ENCODE measurements at regions not wholly inside any gene's neighbourhood (a gene's known extent, or its start where the extent isn't known, plus 50 kb on each side); places are given as distances from the start of the nearest gene placed in this dataset.
"Not testable (repeated sequence)": the region's sequence is repeated elsewhere in the genome, so short reads cannot be mapped to it uniquely, and the experiment has no call there.

DNA sequence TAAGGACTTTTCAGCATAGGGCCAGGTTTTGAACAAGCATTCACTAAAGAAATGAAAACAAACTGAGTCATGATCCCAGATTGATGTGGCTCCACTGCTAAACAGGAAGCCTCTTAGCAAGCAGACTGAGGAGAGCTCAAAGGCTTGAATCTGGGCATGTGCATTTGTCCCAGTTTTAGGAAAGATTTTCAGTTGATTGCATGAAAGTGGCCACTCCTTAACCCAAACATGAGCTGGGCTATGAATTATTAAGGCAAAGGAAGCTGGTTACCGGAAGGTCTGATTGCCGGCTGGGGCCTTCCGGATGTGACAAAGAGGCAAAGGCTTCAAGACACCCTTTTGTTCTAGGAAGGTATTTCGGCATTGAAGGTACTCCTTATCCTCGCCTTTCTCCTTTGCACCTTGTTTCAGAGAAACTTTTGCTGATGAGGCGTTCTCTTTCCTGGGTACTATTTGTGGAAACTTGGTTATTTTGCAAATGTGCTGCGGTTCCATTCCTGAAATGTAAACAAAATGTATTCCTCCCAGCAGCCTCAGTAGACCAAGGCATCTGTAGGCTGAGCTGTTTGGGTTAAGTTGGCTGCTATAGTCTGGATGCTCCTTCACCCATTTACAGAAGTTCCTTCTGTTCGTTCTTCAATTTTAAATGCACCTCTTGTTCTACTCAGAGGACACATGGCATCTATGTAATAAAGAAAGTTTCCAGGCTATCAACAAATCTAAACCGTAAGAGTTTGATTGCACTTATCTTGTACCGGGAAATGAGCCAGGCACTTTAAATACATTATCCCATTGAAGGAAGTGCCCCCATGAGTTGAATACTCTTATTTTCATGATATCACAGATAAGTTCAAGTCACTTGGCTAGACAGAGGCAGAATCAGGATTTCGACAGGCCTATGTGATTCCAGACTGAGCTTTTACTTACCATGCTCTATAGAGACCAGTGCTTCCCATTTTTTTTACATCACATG is 115.6 kb upstream of the METAP2 start:
- DNase-seq = no peak

- DNase-seq = no peak
These were observed 108.0 kb upstream of the METAP2 start for GRCh38 chr12:95365912-95366311.

DNA sequence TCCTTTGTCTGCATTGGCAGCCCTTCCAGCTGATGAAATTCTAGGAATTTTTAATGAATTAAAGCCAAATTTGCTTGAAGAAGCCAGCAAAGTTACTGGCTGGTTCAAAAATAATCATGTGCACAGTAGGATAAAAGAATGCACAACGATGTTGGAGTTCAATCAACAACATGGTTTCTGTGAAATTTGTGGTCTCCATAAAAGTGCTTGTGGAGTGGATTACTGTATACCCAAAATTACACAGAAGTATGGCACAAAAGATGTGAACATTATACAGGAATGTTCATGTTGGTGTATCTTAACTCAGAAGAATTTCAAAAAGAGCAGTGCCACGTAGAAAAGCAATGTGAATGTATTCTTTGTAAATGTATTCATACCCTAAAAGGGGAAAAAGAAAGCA is 105.0 kb upstream of the METAP2 start:
- DNase-seq = no peak

GRCh38 chr12:95371571-95371970 is 102.4 kb upstream of the METAP2 start:
- DNase-seq = no peak

DNA sequence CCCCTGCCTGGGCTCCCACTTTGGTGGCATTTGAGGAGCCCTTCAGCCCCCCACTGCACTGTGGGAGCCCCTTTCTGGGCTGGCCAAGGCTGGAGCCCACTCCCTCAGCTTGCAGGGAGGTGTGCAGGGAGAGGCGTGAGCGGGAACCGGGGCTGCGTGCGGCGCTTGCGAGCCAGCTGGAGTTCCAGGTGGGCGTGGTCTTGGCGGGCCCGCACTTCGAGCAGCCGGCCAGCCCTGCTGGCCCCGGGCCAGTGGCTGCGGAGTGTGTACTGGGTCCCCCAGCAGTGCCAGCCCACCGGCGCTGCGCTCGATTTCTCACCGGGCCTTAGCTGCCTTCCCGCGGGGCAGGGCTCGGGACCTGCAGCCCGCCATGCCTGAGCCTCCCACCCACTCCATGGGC is 94.5 kb upstream of the METAP2 start:
- not testable (repeated sequence) for DNase-seq

GRCh38 chr12:95380334-95380733 is 93.6 kb upstream of the METAP2 start:
- DNase-seq = not testable (repeated sequence)

- no peak for DNase-seq
These were observed 92.8 kb upstream of the METAP2 start for GRCh38 chr12:95380997-95381786.

- DNase-seq = peak in 13 of 56 donors; percentile 1 to 47 (median 3)
These were observed 90.0 kb upstream of the METAP2 start for GRCh38 chr12:95383920-95384319.

GRCh38 chr12:95384785-95385184 is 89.2 kb upstream of the METAP2 start:
- no peak for DNase-seq

GRCh38 chr12:95385246-95386035 is 88.5 kb upstream of the METAP2 start:
- peak in 5 of 56 donors; percentile 1 to 22 (median 6) for DNase-seq

GRCh38 chr12:95386051-95386450 is 87.9 kb upstream of the METAP2 start:
- DNase-seq = no peak

DNA sequence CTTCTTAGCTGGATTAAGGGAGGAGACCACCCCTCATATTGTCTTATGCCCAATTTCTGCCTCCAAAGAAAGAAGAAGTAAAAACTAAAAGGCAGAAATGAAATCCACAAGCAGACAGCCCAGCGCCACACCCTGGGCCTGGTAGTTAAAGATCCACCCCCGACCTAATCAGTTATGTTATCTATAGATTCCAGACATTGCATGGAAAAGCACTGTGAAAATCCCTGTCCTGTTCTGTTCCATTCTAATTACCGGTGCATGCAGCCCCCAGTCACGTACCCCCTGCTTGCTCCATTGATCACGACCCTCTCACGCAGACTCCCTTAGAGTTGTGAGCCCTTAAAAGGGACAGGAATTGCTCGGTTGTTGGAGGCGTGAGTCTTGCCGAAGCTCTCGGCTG is 85.7 kb upstream of the METAP2 start:
- DNase-seq = not testable (repeated sequence)

GRCh38 chr12:95390192-95390591 is 83.8 kb upstream of the METAP2 start:
- DNase-seq = no peak

- DNase-seq = no peak
These were observed 83.0 kb upstream of the METAP2 start for GRCh38 chr12:95390932-95391331.

- DNase-seq = no peak
These were observed 80.7 kb upstream of the METAP2 start for GRCh38 chr12:95393191-95393790.

DNA sequence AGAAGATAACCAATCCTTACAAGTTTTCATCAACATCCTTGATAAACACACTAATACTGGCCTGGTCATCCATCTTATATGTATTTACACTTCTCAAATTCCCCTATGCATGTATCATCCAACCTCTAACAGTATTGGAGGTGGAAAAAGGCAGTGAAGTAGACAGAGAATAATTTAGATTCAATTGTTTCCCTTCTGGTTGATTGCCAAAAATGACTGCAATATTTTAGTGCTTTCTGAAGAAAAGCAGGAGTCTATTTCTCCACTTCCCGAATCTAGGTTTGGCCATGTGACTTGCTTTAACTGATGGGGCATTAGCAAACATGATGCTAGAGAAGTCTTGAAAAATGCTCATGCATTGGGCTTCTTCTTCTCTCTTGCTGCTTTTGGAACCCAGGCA is 78.3 kb upstream of the METAP2 start:
- DNase-seq = no peak

DNA sequence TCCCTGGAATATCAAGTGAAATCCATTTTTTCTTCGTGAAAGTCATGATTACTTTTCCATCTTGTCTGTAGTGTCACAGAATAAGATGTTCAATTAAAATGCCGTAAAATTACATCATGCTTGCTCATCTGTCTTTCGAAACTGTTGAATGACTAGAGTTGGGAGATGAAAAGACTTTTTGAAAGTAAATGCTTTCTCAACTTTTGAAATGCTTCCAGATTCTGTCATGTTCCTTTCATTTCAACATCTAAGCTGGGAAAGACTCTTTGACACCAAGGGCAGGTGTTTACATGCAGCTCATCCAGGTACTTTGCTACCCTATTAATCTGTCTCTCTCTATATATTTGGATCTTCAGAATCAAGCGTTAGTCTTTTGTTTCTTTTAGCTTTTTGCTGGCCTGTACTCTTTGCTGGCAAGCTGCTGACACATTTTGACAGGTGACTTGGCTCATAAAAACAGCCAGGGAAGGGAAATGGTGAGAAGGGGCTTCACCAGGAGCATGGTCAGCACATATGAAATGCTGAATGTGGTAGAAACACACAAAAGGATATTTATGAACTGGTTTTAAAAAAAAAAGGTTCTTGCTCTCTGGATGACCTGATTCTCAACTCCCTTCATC is 77.0 kb upstream of the METAP2 start:
- no peak for DNase-seq

GRCh38 chr12:95397571-95397970 is 76.4 kb upstream of the METAP2 start:
- DNase-seq = no peak

GRCh38 chr12:95402096-95402495 is 71.9 kb upstream of the METAP2 start:
- no peak for DNase-seq

- DNase-seq = no peak
These were observed 65.8 kb upstream of the METAP2 start for GRCh38 chr12:95408201-95408600.

- no peak for DNase-seq
These were observed 62.9 kb upstream of the METAP2 start for GRCh38 chr12:95411057-95411456.
